MM.1S (cell line): ENCODE measurements at regions not wholly inside any gene's neighbourhood (a gene's known extent, or its start where the extent isn't known, plus 50 kb on each side); places are given as distances from the start of the nearest gene placed in this dataset.

Source experiments
- CTCF ChIP-seq: fragments of 300-600 bp; sonication (generic); IDR thresholded peaks from 2 replicates; pipeline ENCODE4 v1.5.1; 2016; ENCODE audit warnings: antibody characterized with exemption, low read length, mixed read lengths
- EZH2 ChIP-seq: fragments of 300-600 bp; sonication (generic); optimal IDR thresholded peaks from 2 replicates; pipeline ENCODE3; 2017; ENCODE audit warnings: low read depth, mild to moderate bottlenecking, antibody characterized with exemption, low read length, mixed read lengths

- TF ChIP-seq EZH2 (no peak), CTCF (no peak)
Measured at GRCh38 chr2:3956892-3957291, 253.5 kb downstream of the DCDC2C start.
